A673 (cell line): ENCODE measurements at regions not wholly inside any gene's neighbourhood (a gene's known extent, or its start where the extent isn't known, plus 50 kb on each side); places are given as distances from the start of the nearest gene placed in this dataset.

Source experiments
- EZH2 ChIP-seq: fragments of 200-600 bp; sonication (generic); IDR thresholded peaks from 2 replicates; pipeline ENCODE4 v1.6.1; 2017; ENCODE audit warnings: borderline replicate concordance, low read depth, mild to moderate bottlenecking, mixed read lengths, antibody characterized with exemption, low read length; ENCODE audit not compliant: poor library complexity, severe bottlenecking
- TF ChIP-seq, protein P1 (sequence below): fragments of 300-800, 200-600 bp; sonication (generic); conservative IDR thresholded peaks from 2 replicates; pipeline ENCODE4 v1.5.1; 2017; ENCODE audit warnings: low read depth, mild to moderate bottlenecking, antibody characterized with exemption, low read length, moderate library complexity, mixed read lengths

DNA sequence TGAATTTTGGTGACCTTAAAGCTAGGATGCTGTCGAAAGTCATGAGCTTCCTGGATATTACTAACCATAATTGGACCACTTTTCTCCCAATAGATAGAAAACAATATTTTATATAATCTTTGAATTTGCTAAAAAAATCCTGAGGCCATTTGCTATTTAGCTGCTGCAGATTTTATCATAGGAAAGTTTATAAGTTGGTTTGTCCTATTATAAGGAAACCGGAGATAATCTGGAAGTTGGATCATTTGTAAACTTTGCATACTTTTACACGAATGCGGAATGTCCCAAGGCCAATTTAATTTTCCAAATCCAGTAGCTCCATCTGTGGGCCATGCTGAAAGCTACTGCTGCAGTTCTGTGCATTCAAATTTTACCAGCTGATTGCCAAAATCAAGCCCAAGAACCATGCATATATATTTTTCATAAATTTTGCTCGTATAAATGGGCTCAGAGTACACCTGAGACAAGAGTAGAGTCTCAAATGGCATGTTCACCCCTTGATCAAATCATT, 378.3 kb downstream of the FAM181B start:
- TF ChIP-seq, protein P1, sequence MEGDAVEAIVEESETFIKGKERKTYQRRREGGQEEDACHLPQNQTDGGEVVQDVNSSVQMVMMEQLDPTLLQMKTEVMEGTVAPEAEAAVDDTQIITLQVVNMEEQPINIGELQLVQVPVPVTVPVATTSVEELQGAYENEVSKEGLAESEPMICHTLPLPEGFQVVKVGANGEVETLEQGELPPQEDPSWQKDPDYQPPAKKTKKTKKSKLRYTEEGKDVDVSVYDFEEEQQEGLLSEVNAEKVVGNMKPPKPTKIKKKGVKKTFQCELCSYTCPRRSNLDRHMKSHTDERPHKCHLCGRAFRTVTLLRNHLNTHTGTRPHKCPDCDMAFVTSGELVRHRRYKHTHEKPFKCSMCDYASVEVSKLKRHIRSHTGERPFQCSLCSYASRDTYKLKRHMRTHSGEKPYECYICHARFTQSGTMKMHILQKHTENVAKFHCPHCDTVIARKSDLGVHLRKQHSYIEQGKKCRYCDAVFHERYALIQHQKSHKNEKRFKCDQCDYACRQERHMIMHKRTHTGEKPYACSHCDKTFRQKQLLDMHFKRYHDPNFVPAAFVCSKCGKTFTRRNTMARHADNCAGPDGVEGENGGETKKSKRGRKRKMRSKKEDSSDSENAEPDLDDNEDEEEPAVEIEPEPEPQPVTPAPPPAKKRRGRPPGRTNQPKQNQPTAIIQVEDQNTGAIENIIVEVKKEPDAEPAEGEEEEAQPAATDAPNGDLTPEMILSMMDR, result no peak
- no peak for TF ChIP-seq EZH2
